ENCODE measurements at regions not wholly inside any gene's neighbourhood (a gene's known extent, or its start where the extent isn't known, plus 50 kb on each side); places are given as distances from the start of the nearest gene placed in this dataset.

GRCh38 chr18:34650121-34650545, 60.0 kb upstream of the DTNA start:
- no peak for TF ChIP-seq GATA2 (IDR thresholded peaks at IDR 0.05; ENCODE audit: low read depth, low read length)
- TF ChIP-seq GATA3 (IDR thresholded peaks at IDR 0.05; ENCODE audit: low read depth, low read length): no peak
